ENCODE measurements at regions not wholly inside any gene's neighbourhood (a gene's known extent, or its start where the extent isn't known, plus 50 kb on each side); places are given as distances from the start of the nearest gene placed in this dataset.
A peak's percentile ranks its signal among the peaks of the same experiment; 100 is the strongest.

- DNase-seq (no peak), ATAC-seq (no peak)
- Histone ChIP-seq H3K4me1 (no peaks in the 10 kb centered on the region), H3K27me3 (no peaks in the 10 kb centered on the region), H3K27ac (no peak overlapping the region), H3K36me3 (no peaks in the 10 kb centered on the region), H3K4me3 (no peak overlapping the region), H3K9me3 (no peaks in the 10 kb centered on the region)
- intact Hi-C loops (cut with DNase I), result no loop called here
- 86% methylated on average over 1 of the region's 5 CpGs for WGBS (ENCODE audit: insufficient coverage, low coverage, low lambda C conversion rate, missing lambda C conversion rate)
- TF ChIP-seq POLR2A (IDR thresholded peaks at IDR 0.05) (no peak), CTCF (IDR thresholded peaks at IDR 0.05) (no peak)
Measured at GRCh38 chr10:78320506-78320905, 286.8 kb downstream of the RPS24 start.

- DNase-seq (peak in 1 of 3 donors; percentile 11), ATAC-seq (no peak)
- H3K36me3 ChIP-seq, result no peaks in the 10 kb centered on the region
- no peak overlapping the region for H3K4me3 ChIP-seq
- 71% methylated on average over 2 of the region's 2 CpGs for WGBS (ENCODE audit: insufficient coverage, low coverage, low lambda C conversion rate, missing lambda C conversion rate)
- H3K4me1 ChIP-seq, result no peaks in the 10 kb centered on the region
- intact Hi-C loops (cut with DNase I), result no loop called here
- H3K9me3 ChIP-seq, result peaks cover 0 to 2% (median 0%) of the 10 kb centered on the region in 4 donors
- no peaks in the 10 kb centered on the region for H3K27me3 ChIP-seq
- no peak overlapping the region for H3K27ac ChIP-seq
- no peak for TF ChIP-seq POLR2A (IDR thresholded peaks at IDR 0.05)
- TF ChIP-seq CTCF (IDR thresholded peaks at IDR 0.05), result no peak
Measured at GRCh38 chr10:78321000-78321399, 287.3 kb downstream of the RPS24 start.

GRCh38 chr10:78321500-78321899 lies 287.8 kb downstream of the RPS24 start:
- WGBS (ENCODE audit: insufficient coverage, low coverage, low lambda C conversion rate, missing lambda C conversion rate), result 74% methylated on average over 2 of the region's 4 CpGs
- peak in 1 of 3 donors; percentile 21 for DNase-seq
- no peaks in the 10 kb centered on the region for H3K4me1 ChIP-seq
- H3K27me3 ChIP-seq, result no peaks in the 10 kb centered on the region
- ATAC-seq, result no peak
- intact Hi-C loops (cut with DNase I), result no loop called here
- no peaks in the 10 kb centered on the region for H3K36me3 ChIP-seq
- H3K4me3 ChIP-seq, result no peak overlapping the region
- TF ChIP-seq CTCF (IDR thresholded peaks at IDR 0.05), result no peak
- TF ChIP-seq POLR2A (IDR thresholded peaks at IDR 0.05), result no peak
- H3K9me3 ChIP-seq, result peaks cover 0 to 7% (median 2%) of the 10 kb centered on the region in 4 donors
- no peak overlapping the region for H3K27ac ChIP-seq

GRCh38 chr10:78326372-78326771 lies 292.7 kb downstream of the RPS24 start:
- TF ChIP-seq POLR2A (IDR thresholded peaks at IDR 0.05) (no peak), CTCF (IDR thresholded peaks at IDR 0.05) (no peak)
- Histone ChIP-seq H3K36me3 (no peaks in the 10 kb centered on the region), H3K27ac (no peak overlapping the region), H3K4me1 (no peaks in the 10 kb centered on the region), H3K4me3 (no peak overlapping the region), H3K9me3 (peaks cover 0 to 12% (median 3%) of the 10 kb centered on the region in 4 donors), H3K27me3 (no peaks in the 10 kb centered on the region)
- DNase-seq, result no peak
- ATAC-seq, result no peak
- intact Hi-C loops (cut with DNase I), result no loop called here
- WGBS (ENCODE audit: insufficient coverage, low coverage, low lambda C conversion rate, missing lambda C conversion rate), result 68% methylated on average over 1 of the region's 1 CpG

Measured in right lobe of liver (tissue), 6 donors.